GM12878 (cell line): ENCODE measurements at regions not wholly inside any gene's neighbourhood (a gene's known extent, or its start where the extent isn't known, plus 50 kb on each side); places are given as distances from the start of the nearest gene placed in this dataset.

Source experiments
- ASH2L ChIP-seq: fragments of 300-600, 200-600 bp; sonication (generic); IDR thresholded peaks from 2 replicates; pipeline ENCODE4 v1.6.1; 2017; ENCODE audit warnings: low read depth, mild to moderate bottlenecking, borderline replicate concordance
- CBFB ChIP-seq: IDR thresholded peaks from 2 replicates; pipeline ENCODE4 v1.6.1; 2016; ENCODE audit warnings: antibody characterized with exemption, low read depth
- CBX3 ChIP-seq: fragments of 200-600 bp; sonication (generic); IDR thresholded peaks from 2 replicates; pipeline ENCODE4 v1.6.1; 2016; ENCODE audit warnings: low read depth, borderline replicate concordance
- CHD4 ChIP-seq: fragments of 200-600 bp; sonication (generic); IDR thresholded peaks from 2 replicates; pipeline ENCODE4 v1.6.1; 2016; ENCODE audit warnings: mild to moderate bottlenecking
- GABPA ChIP-seq: IDR thresholded peaks from 2 replicates; pipeline ENCODE4 v1.6.1; 2014; ENCODE audit warnings: antibody characterized with exemption, low read depth, mild to moderate bottlenecking, inconsistent platforms
- GATAD2B ChIP-seq: fragments of 450-650 bp; conservative IDR thresholded peaks from 2 replicates; pipeline ENCODE4 v1.6.1; 2017; ENCODE audit warnings: low read depth, mild to moderate bottlenecking, moderate library complexity
- HDAC6 ChIP-seq: fragments of 200-600 bp; sonication (generic); IDR thresholded peaks from one replicate; pipeline ENCODE4 v1.8.0; 2017; ENCODE audit warnings: antibody characterized with exemption; ENCODE audit not compliant: unreplicated experiment
- HDGF ChIP-seq: fragments of 450-650 bp; IDR thresholded peaks from 2 replicates; pipeline ENCODE4 v1.6.1; 2016; ENCODE audit warnings: antibody characterized with exemption
- NBN ChIP-seq: fragments of 450-650 bp; IDR thresholded peaks from 2 replicates; pipeline ENCODE4 v1.6.1; 2016
- NFIC ChIP-seq: IDR thresholded peaks from 2 replicates; pipeline ENCODE4 v1.6.1; 2012; ENCODE audit warnings: low read depth, mild to moderate bottlenecking, inconsistent platforms, low read length, moderate library complexity
- NFYA ChIP-seq: IDR thresholded peaks from 2 replicates; pipeline ENCODE4 v1.6.1; 2011; ENCODE audit warnings: low read depth, mild to moderate bottlenecking, low read length, improper control_type of control experiment, borderline replicate concordance
- NFYB ChIP-seq: IDR thresholded peaks from 2 replicates; pipeline ENCODE4 v1.6.1; 2011; ENCODE audit warnings: low read depth, mild to moderate bottlenecking, low read length, improper control_type of control experiment, moderate library complexity; ENCODE audit not compliant: insufficient read depth
- PAX8 ChIP-seq: fragments of 450-650 bp; IDR thresholded peaks from 2 replicates; pipeline ENCODE4 v1.6.1; 2017; ENCODE audit warnings: mild to moderate bottlenecking, moderate library complexity
- PML ChIP-seq: IDR thresholded peaks from 2 replicates; pipeline ENCODE4 v1.6.1; 2012; ENCODE audit warnings: low read length, inconsistent platforms
- POU2F2 ChIP-seq: IDR thresholded peaks from 3 replicates; pipeline ENCODE4 v1.6.1; 2011; ENCODE audit warnings: low read depth, mild to moderate bottlenecking, low read length, borderline replicate concordance
- RB1 ChIP-seq: fragments of 450-650 bp; formaldehyde crosslinking; IDR thresholded peaks from 2 replicates; pipeline ENCODE4 v1.6.1; 2017; ENCODE audit warnings: mild to moderate bottlenecking, borderline replicate concordance
- RFX5 ChIP-seq: IDR thresholded peaks from 2 replicates; pipeline ENCODE4 v1.6.1; 2011; ENCODE audit warnings: low read depth, low read length, improper control_type of control experiment
- RUNX3 ChIP-seq: IDR thresholded peaks from 2 replicates; pipeline ENCODE4 v1.6.1; 2012; ENCODE audit warnings: low read length, inconsistent platforms
- SIX5 ChIP-seq: IDR thresholded peaks from 2 replicates; pipeline ENCODE4 v1.6.1; 2011; ENCODE audit warnings: mild to moderate bottlenecking, low read depth, low read length, moderate library complexity; ENCODE audit not compliant: severe bottlenecking
- SMAD5 ChIP-seq: IDR thresholded peaks from 2 replicates; pipeline ENCODE4 v1.6.1; 2016; ENCODE audit warnings: antibody characterized with exemption, low read depth
- SP1 ChIP-seq: IDR thresholded peaks from one replicate; pipeline ENCODE4 v1.6.1; 2011; ENCODE audit warnings: low read depth, low read length
- TCF3 ChIP-seq: IDR thresholded peaks from 2 replicates; pipeline ENCODE4 v1.6.1; 2012; ENCODE audit warnings: low read depth, mild to moderate bottlenecking, low read length, borderline replicate concordance; ENCODE audit not compliant: insufficient read depth
- TCF7 ChIP-seq: IDR thresholded peaks from 2 replicates; pipeline ENCODE4 v1.6.1; 2014; ENCODE audit warnings: antibody characterized with exemption, borderline replicate concordance
- YBX1 ChIP-seq: fragments of 450-650 bp; IDR thresholded peaks from 2 replicates; pipeline ENCODE4 v1.6.1; 2016; ENCODE audit warnings: antibody characterized with exemption
- ZSCAN29 ChIP-seq: fragments of 450-650 bp; IDR thresholded peaks from 2 replicates; pipeline ENCODE4 v1.6.1; 2017; ENCODE audit warnings: mild to moderate bottlenecking, moderate library complexity
- ZZZ3 ChIP-seq: IDR thresholded peaks from 2 replicates; pipeline ENCODE4 v1.6.1; 2011; ENCODE audit warnings: low read depth; ENCODE audit not compliant: control insufficient read depth, insufficient read length
- TF ChIP-seq, protein P1 (sequence below): IDR thresholded peaks from 2 replicates; pipeline ENCODE4 v1.6.1; 2012; ENCODE audit warnings: low read length, inconsistent platforms
- TF ChIP-seq, protein P2 (sequence below): IDR thresholded peaks from 2 replicates; pipeline ENCODE4 v1.6.1; 2011; ENCODE audit warnings: low read depth, low read length, improper control_type of control experiment, borderline replicate concordance
- TF ChIP-seq, protein P3 (sequence below): fragments of 450-650 bp; IDR thresholded peaks from 2 replicates; pipeline ENCODE4 v1.6.1; 2014; ENCODE audit warnings: mild to moderate bottlenecking

DNA sequence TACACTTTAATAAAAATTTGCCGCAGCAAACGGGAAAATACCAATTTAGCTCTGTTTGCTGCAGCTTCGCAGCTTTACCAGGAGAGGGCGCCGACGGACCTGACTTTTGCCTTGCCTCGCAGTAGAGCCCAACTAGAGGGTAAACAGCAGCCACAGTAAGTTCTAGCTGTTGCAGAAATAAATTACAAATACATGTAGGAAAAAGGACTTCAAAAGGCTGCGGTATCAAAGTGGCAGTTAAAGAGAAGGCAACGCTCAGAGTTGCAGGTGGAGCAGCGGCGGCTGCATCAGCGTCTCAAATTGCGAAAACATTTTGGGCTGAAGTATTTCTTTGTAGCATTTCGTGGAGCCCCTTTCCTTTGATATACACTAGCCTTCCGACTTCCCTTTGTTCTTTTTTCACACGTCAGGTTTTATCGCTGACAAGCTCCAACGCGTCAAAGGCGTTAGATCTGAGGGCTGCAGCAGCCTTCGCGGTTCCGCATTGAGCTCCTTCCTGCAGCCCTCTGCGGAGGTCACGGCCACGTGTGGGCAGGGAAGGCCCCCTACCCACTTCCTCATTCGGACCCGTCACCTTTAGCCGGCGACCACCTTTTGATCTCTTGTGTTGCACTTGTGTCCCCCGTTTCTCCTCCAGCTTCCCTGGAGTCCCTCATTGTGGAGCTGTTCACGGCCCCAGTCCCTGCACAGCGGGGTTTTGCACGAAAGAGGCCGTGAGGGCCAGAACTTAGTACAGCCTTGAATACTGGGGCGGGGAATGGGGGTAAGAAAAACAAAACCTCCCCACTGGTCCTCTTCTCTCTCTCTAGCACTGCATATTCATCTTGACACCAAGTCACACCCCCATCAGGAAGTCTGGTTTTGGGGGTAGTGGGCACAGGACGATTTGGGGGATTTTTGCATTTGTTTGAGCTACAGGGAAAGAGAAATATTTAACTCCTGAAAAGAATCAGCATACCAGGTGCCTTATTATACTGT, 72.8 kb downstream of the S1PR1 start (continued):
- TF ChIP-seq RUNX3: no peak
- no peak for TF ChIP-seq SMAD5
- TF ChIP-seq ZZZ3: no peak
- peak; percentile 74; the same call in 1 of the 2 replicates for TF ChIP-seq RB1
- peak; percentile 94 for TF ChIP-seq NBN
- no peak for TF ChIP-seq TCF3
- TF ChIP-seq ASH2L: no peak
- TF ChIP-seq, protein P1, sequence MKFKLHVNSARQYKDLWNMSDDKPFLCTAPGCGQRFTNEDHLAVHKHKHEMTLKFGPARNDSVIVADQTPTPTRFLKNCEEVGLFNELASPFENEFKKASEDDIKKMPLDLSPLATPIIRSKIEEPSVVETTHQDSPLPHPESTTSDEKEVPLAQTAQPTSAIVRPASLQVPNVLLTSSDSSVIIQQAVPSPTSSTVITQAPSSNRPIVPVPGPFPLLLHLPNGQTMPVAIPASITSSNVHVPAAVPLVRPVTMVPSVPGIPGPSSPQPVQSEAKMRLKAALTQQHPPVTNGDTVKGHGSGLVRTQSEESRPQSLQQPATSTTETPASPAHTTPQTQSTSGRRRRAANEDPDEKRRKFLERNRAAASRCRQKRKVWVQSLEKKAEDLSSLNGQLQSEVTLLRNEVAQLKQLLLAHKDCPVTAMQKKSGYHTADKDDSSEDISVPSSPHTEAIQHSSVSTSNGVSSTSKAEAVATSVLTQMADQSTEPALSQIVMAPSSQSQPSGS: no peak
- TF ChIP-seq, protein P2, sequence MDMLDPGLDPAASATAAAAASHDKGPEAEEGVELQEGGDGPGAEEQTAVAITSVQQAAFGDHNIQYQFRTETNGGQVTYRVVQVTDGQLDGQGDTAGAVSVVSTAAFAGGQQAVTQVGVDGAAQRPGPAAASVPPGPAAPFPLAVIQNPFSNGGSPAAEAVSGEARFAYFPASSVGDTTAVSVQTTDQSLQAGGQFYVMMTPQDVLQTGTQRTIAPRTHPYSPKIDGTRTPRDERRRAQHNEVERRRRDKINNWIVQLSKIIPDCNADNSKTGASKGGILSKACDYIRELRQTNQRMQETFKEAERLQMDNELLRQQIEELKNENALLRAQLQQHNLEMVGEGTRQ: peak; percentile 34; the same call in 1 of the 2 replicates
- TF ChIP-seq, protein P3, sequence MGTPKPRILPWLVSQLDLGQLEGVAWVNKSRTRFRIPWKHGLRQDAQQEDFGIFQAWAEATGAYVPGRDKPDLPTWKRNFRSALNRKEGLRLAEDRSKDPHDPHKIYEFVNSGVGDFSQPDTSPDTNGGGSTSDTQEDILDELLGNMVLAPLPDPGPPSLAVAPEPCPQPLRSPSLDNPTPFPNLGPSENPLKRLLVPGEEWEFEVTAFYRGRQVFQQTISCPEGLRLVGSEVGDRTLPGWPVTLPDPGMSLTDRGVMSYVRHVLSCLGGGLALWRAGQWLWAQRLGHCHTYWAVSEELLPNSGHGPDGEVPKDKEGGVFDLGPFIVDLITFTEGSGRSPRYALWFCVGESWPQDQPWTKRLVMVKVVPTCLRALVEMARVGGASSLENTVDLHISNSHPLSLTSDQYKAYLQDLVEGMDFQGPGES: no peak
- no peak for TF ChIP-seq RFX5
- TF ChIP-seq TCF7: peak; percentile 75
- TF ChIP-seq GATAD2B: peak; percentile 99
- no peak for TF ChIP-seq NFIC
- TF ChIP-seq ZSCAN29: no peak
- TF ChIP-seq GABPA: no peak
- no peak; the same call in 1 of the 2 replicates for TF ChIP-seq HDGF
- TF ChIP-seq PAX8: no peak
- no peak for TF ChIP-seq CBFB
- TF ChIP-seq YBX1: no peak
- no peak for TF ChIP-seq CHD4
- no peak for TF ChIP-seq HDAC6
- TF ChIP-seq NFYA: no peak
- no peak for TF ChIP-seq PML
- no peak for TF ChIP-seq SP1
- peak; percentile 86 for TF ChIP-seq POU2F2
- no peak for TF ChIP-seq SIX5
- TF ChIP-seq CBX3: no peak
- 0 out of 2 replicates have a peak, but pooled peaks have one; percentile 17 for TF ChIP-seq NFYB
